ENCODE measurements at regions not wholly inside any gene's neighbourhood (a gene's known extent, or its start where the extent isn't known, plus 50 kb on each side); places are given as distances from the start of the nearest gene placed in this dataset.

DNA sequence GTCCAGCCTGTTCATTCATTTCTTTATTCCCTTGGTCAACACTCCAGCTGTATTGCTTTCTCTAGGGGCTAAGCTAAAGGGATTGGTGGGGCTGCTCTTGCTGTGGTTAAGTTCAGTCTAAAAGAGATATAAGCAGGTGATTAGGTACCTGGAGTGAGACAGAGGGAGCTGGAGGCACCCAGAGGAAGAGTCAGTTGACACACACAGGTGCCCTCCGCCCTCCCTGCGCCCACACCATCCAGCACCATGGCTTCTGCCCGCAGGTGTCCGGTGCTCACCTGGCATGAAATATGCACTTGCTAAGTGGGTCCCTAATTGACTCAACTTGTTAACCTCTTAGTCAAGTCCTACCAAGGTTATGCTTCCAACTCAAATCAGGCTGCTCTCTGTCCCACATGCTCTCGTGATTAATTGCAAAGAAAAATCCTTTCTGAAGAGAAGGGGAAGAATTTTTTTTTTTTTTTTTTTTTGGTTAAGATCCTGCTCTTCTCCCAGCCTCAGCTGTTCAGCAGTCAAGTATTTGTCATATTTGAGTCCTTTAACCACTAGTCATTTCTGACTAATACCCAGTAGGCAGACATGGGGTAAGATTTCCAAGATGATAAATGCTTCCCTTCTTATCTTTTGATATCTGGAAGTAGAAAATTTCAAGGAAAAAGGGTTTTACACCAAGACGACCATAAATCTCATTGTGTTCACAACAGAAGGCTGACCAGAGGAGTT is 199.8 kb upstream of the WSCD1 start:
- H3K27ac ChIP-seq = no peak overlapping the region
- H3K4me3 ChIP-seq = no peak overlapping the region
- 83 to 90% (median 86%) methylated on average over 6 of the region's 6 CpGs for WGBS, 5 donors
- H3K36me3 ChIP-seq = no peaks in the 10 kb centered on the region
- H3K27me3 ChIP-seq (replicated peaks in 1 of 7) = peaks cover 0 to 24% (median 0%) of the 10 kb centered on the region in 7 donors
- TF ChIP-seq, protein P1, sequence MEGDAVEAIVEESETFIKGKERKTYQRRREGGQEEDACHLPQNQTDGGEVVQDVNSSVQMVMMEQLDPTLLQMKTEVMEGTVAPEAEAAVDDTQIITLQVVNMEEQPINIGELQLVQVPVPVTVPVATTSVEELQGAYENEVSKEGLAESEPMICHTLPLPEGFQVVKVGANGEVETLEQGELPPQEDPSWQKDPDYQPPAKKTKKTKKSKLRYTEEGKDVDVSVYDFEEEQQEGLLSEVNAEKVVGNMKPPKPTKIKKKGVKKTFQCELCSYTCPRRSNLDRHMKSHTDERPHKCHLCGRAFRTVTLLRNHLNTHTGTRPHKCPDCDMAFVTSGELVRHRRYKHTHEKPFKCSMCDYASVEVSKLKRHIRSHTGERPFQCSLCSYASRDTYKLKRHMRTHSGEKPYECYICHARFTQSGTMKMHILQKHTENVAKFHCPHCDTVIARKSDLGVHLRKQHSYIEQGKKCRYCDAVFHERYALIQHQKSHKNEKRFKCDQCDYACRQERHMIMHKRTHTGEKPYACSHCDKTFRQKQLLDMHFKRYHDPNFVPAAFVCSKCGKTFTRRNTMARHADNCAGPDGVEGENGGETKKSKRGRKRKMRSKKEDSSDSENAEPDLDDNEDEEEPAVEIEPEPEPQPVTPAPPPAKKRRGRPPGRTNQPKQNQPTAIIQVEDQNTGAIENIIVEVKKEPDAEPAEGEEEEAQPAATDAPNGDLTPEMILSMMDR (IDR thresholded peaks at IDR 0.05 in 8 of 11, conservative IDR thresholded peaks at IDR 0.05 in 3 of 11) = no peak
- no peak for TF ChIP-seq POLR2AphosphoS5 (IDR thresholded peaks at IDR 0.05)
- no peak for TF ChIP-seq POLR2A (IDR thresholded peaks at IDR 0.05)
- no peaks in the 10 kb centered on the region for H3K4me1 ChIP-seq
- no peak for DNase-seq
- intact Hi-C loops (cut with DNase I; ENCODE audit: low total_unique reads) = no loop called here
- no peaks in the 10 kb centered on the region for H3K9me3 ChIP-seq

DNA sequence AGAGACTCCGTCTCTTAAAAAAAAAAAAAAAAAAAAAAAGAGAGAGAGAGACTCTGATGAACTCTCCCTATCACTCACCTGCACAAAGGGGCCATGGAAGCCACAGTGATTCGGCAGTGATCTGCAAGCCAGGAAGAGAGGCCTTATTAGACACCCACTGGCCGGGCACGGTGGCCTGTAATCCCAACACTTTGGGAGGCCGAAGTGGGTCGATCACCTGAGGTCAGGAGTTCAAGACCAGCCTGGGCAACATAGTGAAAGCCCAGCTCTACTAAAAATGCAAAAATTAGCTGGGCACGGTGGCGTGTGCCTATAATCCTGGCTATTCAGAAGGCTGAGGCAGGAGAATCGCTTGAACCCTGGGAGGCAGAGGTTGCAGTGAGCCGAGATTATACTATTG is 198.5 kb upstream of the WSCD1 start:
- H3K36me3 ChIP-seq = no peaks in the 10 kb centered on the region
- TF ChIP-seq POLR2AphosphoS5 (IDR thresholded peaks at IDR 0.05) (no peak), POLR2A (IDR thresholded peaks at IDR 0.05) (no peak)
- TF ChIP-seq, protein P1 (IDR thresholded peaks at IDR 0.05 in 8 of 11, conservative IDR thresholded peaks at IDR 0.05 in 3 of 11) = no peak
- peaks cover 0 to 32% (median 0%) of the 10 kb centered on the region in 7 donors for H3K27me3 ChIP-seq (replicated peaks in 1 of 7)
- no peaks in the 10 kb centered on the region for H3K4me1 ChIP-seq
- no peak overlapping the region for H3K27ac ChIP-seq
- no peak overlapping the region for H3K4me3 ChIP-seq
- 85 to 95% (median 90%) methylated on average over 6 to 10 of the region's 10 CpGs for WGBS, 5 donors
- H3K9me3 ChIP-seq = no peaks in the 10 kb centered on the region
- intact Hi-C loops (cut with DNase I; ENCODE audit: low total_unique reads) = no loop called here
- no peak for DNase-seq

DNA sequence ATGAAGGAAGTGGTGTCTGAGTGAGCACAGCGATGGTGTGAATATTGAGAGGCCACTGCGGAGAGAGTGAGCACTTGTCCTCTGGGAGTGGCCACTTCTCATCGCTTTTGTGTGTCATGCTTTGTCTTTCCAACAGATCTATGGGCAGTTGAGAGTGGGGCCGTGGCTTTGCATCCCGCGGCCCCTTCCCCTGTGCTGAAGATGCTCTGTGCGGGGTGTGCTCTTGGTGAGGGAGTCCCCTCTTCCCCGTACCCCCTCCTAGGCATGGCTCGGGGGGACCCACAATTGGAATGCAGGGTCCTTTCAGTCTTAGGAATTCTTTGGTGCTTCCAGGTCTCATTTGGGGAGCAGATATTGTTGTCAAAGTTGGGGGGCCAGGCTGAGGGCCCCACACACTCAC is 197.3 kb upstream of the WSCD1 start:
- WGBS, 5 donors = 60 to 79% (median 78%) methylated on average over 9 of the region's 9 CpGs
- no peak overlapping the region for H3K4me3 ChIP-seq
- no peak for DNase-seq
- no peaks in the 10 kb centered on the region for H3K36me3 ChIP-seq
- H3K4me1 ChIP-seq = no peaks in the 10 kb centered on the region
- TF ChIP-seq POLR2AphosphoS5 (IDR thresholded peaks at IDR 0.05) (no peak), POLR2A (IDR thresholded peaks at IDR 0.05) (no peak)
- TF ChIP-seq, protein P1 (IDR thresholded peaks at IDR 0.05 in 8 of 11, conservative IDR thresholded peaks at IDR 0.05 in 3 of 11) = no peak
- intact Hi-C loops (cut with DNase I; ENCODE audit: low total_unique reads) = no loop called here
- H3K27me3 ChIP-seq (replicated peaks in 1 of 7) = peaks cover 0 to 42% (median 0%) of the 10 kb centered on the region in 7 donors
- H3K9me3 ChIP-seq = no peaks in the 10 kb centered on the region
- H3K27ac ChIP-seq = no peak overlapping the region

DNA sequence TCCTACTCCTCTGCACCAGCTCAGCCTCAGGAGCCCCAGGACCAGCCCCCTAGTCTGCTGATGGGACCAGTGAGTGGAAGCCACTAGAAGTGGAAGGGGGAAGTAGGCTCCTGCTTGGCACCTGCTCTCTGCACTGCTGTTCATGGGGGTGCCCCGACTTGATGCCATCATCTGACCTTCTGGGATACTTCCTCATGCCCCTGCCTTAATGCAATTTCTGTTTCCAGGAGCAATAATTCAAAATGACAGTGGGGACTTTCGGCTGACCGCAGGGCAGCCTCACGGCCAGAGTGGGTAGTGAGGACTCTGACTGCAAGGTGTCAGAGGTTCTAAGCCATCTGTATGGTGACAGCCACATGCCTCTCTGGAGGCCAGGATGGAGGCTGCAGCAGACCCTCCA is 196.4 kb upstream of the WSCD1 start:
- DNase-seq = no peak
- Histone ChIP-seq H3K4me1 (no peaks in the 10 kb centered on the region), H3K4me3 (no peak overlapping the region), H3K9me3 (no peaks in the 10 kb centered on the region), H3K27me3 (replicated peaks in 1 of 7) (peaks cover 0 to 50% (median 0%) of the 10 kb centered on the region in 7 donors), H3K36me3 (no peaks in the 10 kb centered on the region), H3K27ac (no peak overlapping the region)
- intact Hi-C loops (cut with DNase I; ENCODE audit: low total_unique reads) = no loop called here
- TF ChIP-seq POLR2AphosphoS5 (IDR thresholded peaks at IDR 0.05) (no peak), POLR2A (IDR thresholded peaks at IDR 0.05) (no peak)
- TF ChIP-seq, protein P1 (IDR thresholded peaks at IDR 0.05 in 8 of 11, conservative IDR thresholded peaks at IDR 0.05 in 3 of 11) = no peak
- WGBS, 5 donors = 14 to 31% (median 23%) methylated on average over 4 of the region's 4 CpGs

Measured in spleen (tissue), 11 donors.